Epithelial cell of proximal tubule (primary cell): ENCODE measurements at regions not wholly inside any gene's neighbourhood (a gene's known extent, or its start where the extent isn't known, plus 50 kb on each side); places are given as distances from the start of the nearest gene placed in this dataset.
A peak's percentile ranks its signal among the peaks of the same experiment; 100 is the strongest.

Experiments used
- DNase-seq: peaks from one replicate; pipeline ENCODE4 v3.0.0-alpha.2; 2011; ENCODE audit warnings: low read depth
- H3K4me3 ChIP-seq: 2 replicates; pipeline ENCODE4 v1.5.1; 2011; ENCODE audit warnings: low read depth, mild to moderate bottlenecking, low read length
- TF ChIP-seq, protein P1 (sequence below): conservative IDR thresholded peaks from 2 replicates; pipeline ENCODE4 v1.5.1; 2012; ENCODE audit warnings: low read depth, mild to moderate bottlenecking, low read length

DNA sequence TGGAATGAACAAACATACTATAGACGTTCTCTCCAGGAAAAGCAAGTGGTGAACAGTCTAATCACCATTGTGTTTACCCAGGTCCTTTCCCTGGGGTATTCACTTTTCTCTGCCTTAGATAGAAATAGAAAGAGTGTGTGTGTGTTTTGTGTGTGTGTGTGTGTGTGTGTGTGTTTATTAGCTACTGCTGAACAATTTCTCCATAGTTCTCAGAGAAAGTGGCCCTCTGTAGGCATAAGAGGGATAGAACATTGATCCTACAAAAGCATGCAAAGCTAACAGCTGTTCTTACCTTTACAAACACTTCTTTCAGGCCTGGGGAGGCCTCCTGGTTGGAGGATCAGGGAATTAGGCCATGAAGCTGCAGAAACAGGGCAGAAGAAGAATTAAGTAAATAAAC lies 665.7 kb upstream of the TBX3 start:
- DNase-seq: no peak
- TF ChIP-seq, protein P1, sequence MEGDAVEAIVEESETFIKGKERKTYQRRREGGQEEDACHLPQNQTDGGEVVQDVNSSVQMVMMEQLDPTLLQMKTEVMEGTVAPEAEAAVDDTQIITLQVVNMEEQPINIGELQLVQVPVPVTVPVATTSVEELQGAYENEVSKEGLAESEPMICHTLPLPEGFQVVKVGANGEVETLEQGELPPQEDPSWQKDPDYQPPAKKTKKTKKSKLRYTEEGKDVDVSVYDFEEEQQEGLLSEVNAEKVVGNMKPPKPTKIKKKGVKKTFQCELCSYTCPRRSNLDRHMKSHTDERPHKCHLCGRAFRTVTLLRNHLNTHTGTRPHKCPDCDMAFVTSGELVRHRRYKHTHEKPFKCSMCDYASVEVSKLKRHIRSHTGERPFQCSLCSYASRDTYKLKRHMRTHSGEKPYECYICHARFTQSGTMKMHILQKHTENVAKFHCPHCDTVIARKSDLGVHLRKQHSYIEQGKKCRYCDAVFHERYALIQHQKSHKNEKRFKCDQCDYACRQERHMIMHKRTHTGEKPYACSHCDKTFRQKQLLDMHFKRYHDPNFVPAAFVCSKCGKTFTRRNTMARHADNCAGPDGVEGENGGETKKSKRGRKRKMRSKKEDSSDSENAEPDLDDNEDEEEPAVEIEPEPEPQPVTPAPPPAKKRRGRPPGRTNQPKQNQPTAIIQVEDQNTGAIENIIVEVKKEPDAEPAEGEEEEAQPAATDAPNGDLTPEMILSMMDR: no peak
- H3K4me3 ChIP-seq: no peak overlapping the region

DNA sequence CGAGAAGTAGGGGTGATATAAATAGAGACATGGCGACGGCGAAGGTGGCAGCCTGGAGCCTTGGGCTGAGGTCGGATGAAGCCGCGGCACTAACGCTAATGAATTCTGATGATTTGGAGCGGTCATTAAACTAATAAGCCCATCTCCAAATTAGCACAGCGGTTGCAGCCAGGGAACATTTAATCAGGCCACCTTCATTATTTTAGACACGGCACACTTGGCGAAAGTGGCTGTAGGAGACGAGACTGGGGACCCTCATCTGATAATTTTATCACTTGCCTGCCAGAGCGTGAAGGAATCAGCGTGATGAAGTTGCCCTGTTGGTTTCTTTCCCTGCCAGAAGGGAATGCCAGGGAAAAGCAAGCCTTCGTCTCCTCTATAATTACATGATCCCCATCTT lies 664.3 kb upstream of the TBX3 start:
- no peak for DNase-seq
- H3K4me3 ChIP-seq: no peak overlapping the region
- TF ChIP-seq, protein P1: no peak

DNA sequence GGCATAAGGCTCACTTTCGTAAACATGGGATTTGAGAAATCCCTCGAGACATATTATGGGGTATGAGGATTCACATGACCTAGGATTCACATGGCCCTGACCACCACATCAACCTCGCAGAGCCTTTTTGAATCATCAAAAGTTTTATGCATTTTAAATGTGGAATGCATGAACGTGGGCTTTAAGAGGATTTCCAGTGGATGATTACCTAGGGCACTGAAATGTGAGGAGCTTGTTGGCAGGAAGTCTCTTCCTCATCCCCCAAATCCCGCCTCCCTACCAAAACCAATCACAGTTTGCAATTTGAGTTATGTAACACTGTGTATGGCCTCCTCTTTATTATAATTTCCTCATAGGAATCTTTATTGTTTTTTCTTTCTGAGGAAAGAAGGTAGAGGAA lies 659.6 kb upstream of the TBX3 start:
- H3K4me3 ChIP-seq: no peak overlapping the region
- DNase-seq: no peak
- TF ChIP-seq, protein P1: no peak

DNA sequence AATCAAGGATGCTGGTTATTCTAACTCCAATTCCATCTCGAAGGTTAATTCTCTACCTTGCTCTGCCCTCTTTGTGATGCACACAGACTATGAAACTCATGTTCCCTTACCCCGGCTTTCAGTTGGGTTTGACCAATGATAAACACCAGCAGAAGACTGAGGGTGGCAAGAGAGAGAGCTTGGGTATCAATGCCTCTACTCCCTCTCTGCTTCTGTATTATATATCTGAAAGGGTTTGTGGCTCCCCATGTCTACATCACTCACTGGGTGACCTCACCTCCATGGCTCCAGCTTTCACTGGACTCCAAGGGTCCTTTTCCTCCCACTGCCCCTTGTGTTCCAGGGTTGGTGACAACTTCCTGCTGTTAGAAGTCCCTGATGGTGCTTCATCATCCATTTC lies 659.0 kb upstream of the TBX3 start:
- DNase-seq: no peak
- H3K4me3 ChIP-seq: no peak overlapping the region
- TF ChIP-seq, protein P1: no peak

DNA sequence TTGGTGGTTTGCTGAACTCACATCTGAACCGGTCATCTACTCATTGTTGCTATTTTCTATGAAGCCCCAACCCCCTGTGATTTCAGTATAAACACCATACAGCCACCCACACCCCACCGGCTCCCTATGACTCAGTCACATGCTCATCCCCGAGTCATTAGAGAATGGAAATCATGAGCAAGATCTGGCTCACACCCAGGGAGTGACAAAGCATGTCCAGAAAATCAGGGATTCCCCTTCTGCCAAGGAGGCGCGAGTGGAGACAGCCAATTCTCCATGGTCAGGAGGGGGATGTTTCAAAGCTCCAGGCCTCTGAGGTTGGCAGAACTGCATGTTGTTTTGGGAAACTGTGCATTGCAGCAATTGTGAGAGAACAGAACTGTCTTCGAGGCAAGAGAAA lies 657.5 kb upstream of the TBX3 start:
- DNase-seq: peak; percentile 99
- TF ChIP-seq, protein P1: no peak
- no peak overlapping the region for H3K4me3 ChIP-seq

DNA sequence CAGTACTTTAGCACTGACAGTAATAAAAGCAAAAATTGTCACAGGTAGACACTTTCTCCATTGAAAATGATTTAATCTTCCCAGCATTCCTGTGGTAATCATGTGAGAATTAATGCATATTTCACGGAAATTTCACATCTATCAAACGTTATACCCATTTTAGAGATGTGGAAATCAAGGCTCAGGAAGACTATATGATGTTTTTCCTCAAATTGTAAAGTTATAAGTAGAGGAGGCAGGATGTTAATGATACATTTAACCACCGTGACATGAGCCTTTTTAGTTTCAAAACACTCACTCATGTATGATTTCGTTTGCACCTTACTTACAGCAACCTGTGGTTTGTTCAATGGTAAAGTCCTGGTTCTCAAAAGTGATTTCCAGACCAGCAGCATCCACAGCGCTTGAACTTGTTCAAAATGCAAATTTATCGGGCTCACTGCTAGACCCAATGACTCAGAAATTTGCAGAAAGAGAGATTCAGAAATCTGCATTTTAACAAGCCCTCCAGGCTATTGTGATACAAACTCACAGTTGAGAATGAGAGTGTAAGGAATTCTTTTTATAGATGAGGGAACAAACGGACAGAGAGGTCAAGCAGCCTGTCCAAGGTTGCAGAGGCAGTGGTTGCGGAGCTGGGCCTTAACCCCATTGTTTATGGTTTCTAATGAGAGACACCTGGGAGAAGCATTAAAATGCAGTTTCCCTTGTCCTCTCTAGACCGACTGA lies 654.8 kb upstream of the TBX3 start:
- TF ChIP-seq, protein P1: no peak
- H3K4me3 ChIP-seq: no peak overlapping the region
- no peak for DNase-seq
